Progenitor cell of endocrine pancreas (in vitro differentiated cells): ENCODE measurements at regions not wholly inside any gene's neighbourhood (a gene's known extent, or its start where the extent isn't known, plus 50 kb on each side); places are given as distances from the start of the nearest gene placed in this dataset.

Experiments used
- DNase-seq: peaks from one replicate; pipeline ENCODE4 v3.0.0; 2021; ENCODE audit warnings: low spot score; ENCODE audit not compliant: unreplicated experiment
- H3K27ac Mint-ChIP-seq: 2 replicates; pipeline ENCODE4 v1.8.0; 2021; ENCODE audit warnings: mild to moderate bottlenecking, moderate library complexity, mixed read lengths
- H3K27me3 Mint-ChIP-seq: 2 replicates; pipeline ENCODE4 v1.8.0; 2021; ENCODE audit warnings: mixed read lengths
- H3K36me3 Mint-ChIP-seq: 2 replicates; pipeline ENCODE4 v1.8.0; 2022; ENCODE audit warnings: mixed read lengths; ENCODE audit not compliant: insufficient read depth
- H3K4me1 Mint-ChIP-seq: 2 replicates; pipeline ENCODE4 v1.8.0; 2021; ENCODE audit warnings: low read depth, mixed read lengths
- H3K4me3 Mint-ChIP-seq: 2 replicates; pipeline ENCODE4 v1.8.0; 2021; ENCODE audit warnings: low read depth, mild to moderate bottlenecking, moderate library complexity, mixed read lengths
- H3K9me3 Mint-ChIP-seq: 2 replicates; pipeline ENCODE4 v1.8.0; 2021; ENCODE audit warnings: low read depth, mixed read lengths
- CTCF ChIP-seq: fragments of 200-600 bp; sonication (generic); IDR thresholded peaks from one replicate; pipeline ENCODE4 v1.5.0; 2021; ENCODE audit warnings: antibody characterized with exemption, mild to moderate bottlenecking; ENCODE audit not compliant: unreplicated experiment

- Mint-ChIP-seq H3K36me3 (no peaks in the 10 kb centered on the region), H3K27me3 (peaks cover 18% of the 10 kb centered on the region), H3K27ac (no peak overlapping the region), H3K4me3 (no peak overlapping the region), H3K4me1 (no peaks in the 10 kb centered on the region), H3K9me3 (peaks cover 4% of the 10 kb centered on the region)
- no peak for DNase-seq
- no peak for TF ChIP-seq CTCF
These were observed 257.6 kb downstream of the ANKRD60 start for GRCh38 chr20:57970856-57971255.

GRCh38 chr20:57970116-57970515 lies 258.3 kb downstream of the ANKRD60 start:
- TF ChIP-seq CTCF, result no peak
- no peak for DNase-seq
- Mint-ChIP-seq H3K36me3 (no peaks in the 10 kb centered on the region), H3K4me1 (no peaks in the 10 kb centered on the region), H3K4me3 (no peak overlapping the region), H3K9me3 (peaks cover 4% of the 10 kb centered on the region), H3K27ac (no peak overlapping the region), H3K27me3 (peaks cover 18% of the 10 kb centered on the region)

- no peak for TF ChIP-seq CTCF
- Mint-ChIP-seq H3K9me3 (no peaks in the 10 kb centered on the region), H3K4me3 (no peak overlapping the region), H3K27ac (no peak overlapping the region), H3K4me1 (no peaks in the 10 kb centered on the region), H3K36me3 (no peaks in the 10 kb centered on the region), H3K27me3 (peaks cover 21% of the 10 kb centered on the region)
- DNase-seq, result no peak
These were observed 258.3 kb upstream of the PMEPA1 start for GRCh38 chr20:57968120-57968519.

- H3K27me3 Mint-ChIP-seq, result peaks cover 21% of the 10 kb centered on the region
- H3K27ac Mint-ChIP-seq, result no peak overlapping the region
- no peak for TF ChIP-seq CTCF
- no peaks in the 10 kb centered on the region for H3K36me3 Mint-ChIP-seq
- H3K4me1 Mint-ChIP-seq, result no peaks in the 10 kb centered on the region
- no peak for DNase-seq
- no peaks in the 10 kb centered on the region for H3K9me3 Mint-ChIP-seq
- H3K4me3 Mint-ChIP-seq, result no peak overlapping the region
These were observed 257.5 kb upstream of the PMEPA1 start for GRCh38 chr20:57967364-57967763.

GRCh38 chr20:57966620-57967019 lies 256.8 kb upstream of the PMEPA1 start:
- TF ChIP-seq CTCF, result no peak
- Mint-ChIP-seq H3K27ac (no peak overlapping the region), H3K4me3 (no peak overlapping the region), H3K4me1 (no peaks in the 10 kb centered on the region), H3K36me3 (no peaks in the 10 kb centered on the region), H3K9me3 (no peaks in the 10 kb centered on the region), H3K27me3 (peaks cover 16% of the 10 kb centered on the region)
- DNase-seq, result no peak

- no peak overlapping the region for H3K27ac Mint-ChIP-seq
- no peaks in the 10 kb centered on the region for H3K36me3 Mint-ChIP-seq
- no peak for TF ChIP-seq CTCF
- H3K4me3 Mint-ChIP-seq, result no peak overlapping the region
- H3K27me3 Mint-ChIP-seq, result peaks cover 12% of the 10 kb centered on the region
- no peak for DNase-seq
- no peaks in the 10 kb centered on the region for H3K9me3 Mint-ChIP-seq
- no peaks in the 10 kb centered on the region for H3K4me1 Mint-ChIP-seq
These were observed 255.6 kb upstream of the PMEPA1 start for GRCh38 chr20:57965441-57965840.
